Fibroblast of pulmonary artery (primary cell): ENCODE measurements at regions not wholly inside any gene's neighbourhood (a gene's known extent, or its start where the extent isn't known, plus 50 kb on each side); places are given as distances from the start of the nearest gene placed in this dataset.

ENCODE experiments used
- DNase-seq: peaks from one replicate; pipeline ENCODE4 v3.0.0-alpha.2; 2010; ENCODE audit warnings: low read depth
- H3K4me3 ChIP-seq: replicated peaks from 2 replicates; pipeline ENCODE4 v1.5.1; 2011; ENCODE audit warnings: low read depth, mild to moderate bottlenecking, control low read depth, low read length, moderate library complexity
- CTCF ChIP-seq: IDR thresholded peaks from 2 replicates; pipeline ENCODE4 v1.5.1; 2011; ENCODE audit warnings: mild to moderate bottlenecking, control low read depth, low read length, inconsistent platforms; ENCODE audit errors: missing control alignments

GRCh38 chr4:82213485-82214417 lies 160.0 kb downstream of the HNRNPD start:
- no peak for DNase-seq
- no peak for TF ChIP-seq CTCF
- H3K4me3 ChIP-seq: no peak overlapping the region

- no peak overlapping the region for H3K4me3 ChIP-seq
- peak; percentile 73 for TF ChIP-seq CTCF
- DNase-seq: peak; percentile 63
Observed at GRCh38 chr4:82201805-82202641, 171.8 kb downstream of the HNRNPD start.

- TF ChIP-seq CTCF: no peak
- H3K4me3 ChIP-seq: no peak overlapping the region
- DNase-seq: peak; percentile 1
Observed at GRCh38 chr4:82201303-82201702, 172.5 kb downstream of the HNRNPD start.

- no peak for TF ChIP-seq CTCF
Observed at GRCh38 chr4:82200046-82200445, 173.7 kb downstream of the HNRNPD start.

GRCh38 chr4:82194329-82194728 lies 179.5 kb downstream of the HNRNPD start:
- H3K4me3 ChIP-seq: no peak overlapping the region
- DNase-seq: no peak
- no peak for TF ChIP-seq CTCF

More at GRCh38 chr4:82200046-82200445, 173.7 kb downstream of the HNRNPD start:
- no peak overlapping the region for H3K4me3 ChIP-seq
- DNase-seq: no peak

GRCh38 chr4:82192017-82192673 lies 181.6 kb downstream of the HNRNPD start:
- DNase-seq: no peak
- no peak for TF ChIP-seq CTCF

More at GRCh38 chr4:82192017-82192673, 181.6 kb downstream of the HNRNPD start:
- no peak overlapping the region for H3K4me3 ChIP-seq
